ENCODE measurements at regions not wholly inside any gene's neighbourhood (a gene's known extent, or its start where the extent isn't known, plus 50 kb on each side); places are given as distances from the start of the nearest gene placed in this dataset.
A peak's percentile ranks its signal among the peaks of the same experiment; 100 is the strongest.

- no peak for DNase-seq (ENCODE audit: low read depth)
- no peaks in the 10 kb centered on the region for H3K36me3 ChIP-seq (ENCODE audit: control insufficient read depth, insufficient read depth, low read length)
- H3K27me3 ChIP-seq (ENCODE audit: control insufficient read depth, insufficient read depth, low read length), result no peaks in the 10 kb centered on the region
- H3K4me3 ChIP-seq (ENCODE audit: low read depth, low read length), result no peak overlapping the region
- TF ChIP-seq, protein P1, sequence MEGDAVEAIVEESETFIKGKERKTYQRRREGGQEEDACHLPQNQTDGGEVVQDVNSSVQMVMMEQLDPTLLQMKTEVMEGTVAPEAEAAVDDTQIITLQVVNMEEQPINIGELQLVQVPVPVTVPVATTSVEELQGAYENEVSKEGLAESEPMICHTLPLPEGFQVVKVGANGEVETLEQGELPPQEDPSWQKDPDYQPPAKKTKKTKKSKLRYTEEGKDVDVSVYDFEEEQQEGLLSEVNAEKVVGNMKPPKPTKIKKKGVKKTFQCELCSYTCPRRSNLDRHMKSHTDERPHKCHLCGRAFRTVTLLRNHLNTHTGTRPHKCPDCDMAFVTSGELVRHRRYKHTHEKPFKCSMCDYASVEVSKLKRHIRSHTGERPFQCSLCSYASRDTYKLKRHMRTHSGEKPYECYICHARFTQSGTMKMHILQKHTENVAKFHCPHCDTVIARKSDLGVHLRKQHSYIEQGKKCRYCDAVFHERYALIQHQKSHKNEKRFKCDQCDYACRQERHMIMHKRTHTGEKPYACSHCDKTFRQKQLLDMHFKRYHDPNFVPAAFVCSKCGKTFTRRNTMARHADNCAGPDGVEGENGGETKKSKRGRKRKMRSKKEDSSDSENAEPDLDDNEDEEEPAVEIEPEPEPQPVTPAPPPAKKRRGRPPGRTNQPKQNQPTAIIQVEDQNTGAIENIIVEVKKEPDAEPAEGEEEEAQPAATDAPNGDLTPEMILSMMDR (IDR thresholded peaks at IDR 0.05; ENCODE audit: insufficient read depth, low read length, poor library complexity, severe bottlenecking), result no peak
Measured at GRCh38 chr15:58303236-58303635, 128.6 kb upstream of the LIPC start.

- Histone ChIP-seq H3K4me3 (ENCODE audit: low read depth, low read length) (no peak overlapping the region), H3K36me3 (ENCODE audit: control insufficient read depth, insufficient read depth, low read length) (no peaks in the 10 kb centered on the region), H3K27me3 (ENCODE audit: control insufficient read depth, insufficient read depth, low read length) (no peaks in the 10 kb centered on the region)
- TF ChIP-seq, protein P1 (IDR thresholded peaks at IDR 0.05; ENCODE audit: insufficient read depth, low read length, poor library complexity, severe bottlenecking), result no peak
- no peak for DNase-seq (ENCODE audit: low read depth)
Measured at GRCh38 chr15:58306591-58307312, 125.0 kb upstream of the LIPC start.

- no peaks in the 10 kb centered on the region for H3K27me3 ChIP-seq (ENCODE audit: control insufficient read depth, insufficient read depth, low read length)
- H3K36me3 ChIP-seq (ENCODE audit: control insufficient read depth, insufficient read depth, low read length), result no peaks in the 10 kb centered on the region
- DNase-seq (ENCODE audit: low read depth), result peak; percentile 42
- H3K4me3 ChIP-seq (ENCODE audit: low read depth, low read length), result no peak overlapping the region
- TF ChIP-seq, protein P1 (IDR thresholded peaks at IDR 0.05; ENCODE audit: insufficient read depth, low read length, poor library complexity, severe bottlenecking), result no peak
Measured at GRCh38 chr15:58307313-58307961, 124.4 kb upstream of the LIPC start.

DNA sequence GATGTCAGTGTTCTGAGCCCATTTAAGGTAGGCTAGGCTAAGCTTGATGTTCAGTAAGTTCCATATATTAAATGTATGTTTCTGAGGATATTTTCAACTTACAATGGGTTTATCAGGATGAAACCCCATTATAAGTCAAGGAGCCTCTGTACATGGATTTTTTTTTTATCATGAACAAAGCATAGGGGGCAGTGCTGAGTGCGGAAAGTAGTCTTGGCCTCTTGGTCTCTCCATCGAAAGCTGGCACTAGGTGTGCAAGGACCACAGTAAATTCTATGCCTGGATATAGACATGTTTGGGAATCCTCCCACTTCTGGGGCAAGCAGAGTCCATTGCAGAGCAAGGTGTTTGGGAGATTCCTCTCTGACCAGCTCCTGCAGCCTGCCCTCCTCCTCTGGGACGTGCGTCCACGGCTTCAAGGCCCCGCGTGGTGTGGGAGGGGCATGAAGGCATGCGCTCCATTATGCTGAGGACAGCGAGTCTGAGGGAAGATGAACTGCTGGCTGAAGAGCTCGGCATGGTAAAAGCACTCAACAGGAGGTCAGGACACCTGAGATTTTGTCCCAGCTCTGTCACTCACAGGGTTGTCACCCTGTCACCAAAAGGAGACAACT, 122.9 kb upstream of the LIPC start:
- no peak overlapping the region for H3K4me3 ChIP-seq (ENCODE audit: low read depth, low read length)
- no peaks in the 10 kb centered on the region for H3K27me3 ChIP-seq (ENCODE audit: control insufficient read depth, insufficient read depth, low read length)
- no peaks in the 10 kb centered on the region for H3K36me3 ChIP-seq (ENCODE audit: control insufficient read depth, insufficient read depth, low read length)
- no peak for DNase-seq (ENCODE audit: low read depth)
- TF ChIP-seq, protein P1 (IDR thresholded peaks at IDR 0.05; ENCODE audit: insufficient read depth, low read length, poor library complexity, severe bottlenecking), result no peak

DNA sequence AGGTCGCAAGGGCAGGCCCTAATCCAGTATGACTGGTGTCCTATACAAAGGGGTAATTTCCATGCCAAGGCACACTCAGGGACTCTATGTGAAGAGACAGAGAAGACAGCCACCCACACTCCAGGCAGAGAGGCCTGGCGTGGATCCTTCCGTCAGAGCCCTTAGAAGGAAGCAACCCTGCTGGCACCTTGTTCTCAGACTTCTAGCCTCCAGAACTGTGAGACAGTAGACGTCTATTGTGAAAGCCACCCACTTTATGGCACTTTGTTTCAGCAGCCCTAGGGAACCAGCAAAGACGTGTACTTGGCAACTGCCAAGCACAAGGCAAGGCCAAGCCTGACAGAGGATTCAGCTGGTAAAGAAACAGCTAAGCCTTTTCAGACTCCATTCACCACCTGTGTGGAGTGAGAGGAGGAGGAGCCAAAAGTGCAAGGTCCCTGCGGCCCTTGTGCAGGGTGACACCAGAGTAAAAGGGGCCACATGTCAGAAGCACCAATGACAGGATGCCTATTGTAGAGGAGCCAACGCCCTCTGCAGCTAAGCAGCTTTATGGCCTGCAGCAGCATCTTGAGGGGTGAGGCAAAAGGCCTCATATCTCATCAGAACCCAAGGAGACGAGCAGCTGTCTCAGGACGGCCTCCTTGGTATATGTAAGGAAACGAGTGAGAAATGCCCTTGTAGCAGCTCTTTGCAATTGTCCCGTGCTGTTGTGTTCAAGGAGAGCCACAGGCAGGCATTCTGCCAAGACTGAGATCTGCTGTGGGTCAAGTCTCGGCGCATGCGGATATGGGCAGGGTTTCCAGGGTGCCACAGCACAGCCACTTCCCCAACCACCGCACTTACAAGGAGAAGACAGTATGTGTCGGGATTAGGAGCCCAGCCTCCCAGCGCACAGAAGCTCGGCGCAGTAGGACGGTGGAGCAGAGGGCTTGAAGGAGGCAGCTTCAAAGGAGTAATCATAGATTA, 121.5 kb upstream of the LIPC start:
- DNase-seq (ENCODE audit: low read depth), result no peak
- H3K36me3 ChIP-seq (ENCODE audit: control insufficient read depth, insufficient read depth, low read length), result no peaks in the 10 kb centered on the region
- no peak overlapping the region for H3K4me3 ChIP-seq (ENCODE audit: low read depth, low read length)
- no peaks in the 10 kb centered on the region for H3K27me3 ChIP-seq (ENCODE audit: control insufficient read depth, insufficient read depth, low read length)
- TF ChIP-seq, protein P1 (IDR thresholded peaks at IDR 0.05; ENCODE audit: insufficient read depth, low read length, poor library complexity, severe bottlenecking), result no peak

All from kidney epithelial cell (primary cell).